Spleen (tissue), 7 donors: ENCODE measurements at regions not wholly inside any gene's neighbourhood (a gene's known extent, or its start where the extent isn't known, plus 50 kb on each side); places are given as distances from the start of the nearest gene placed in this dataset.

Source experiments
- CTCF ChIP-seq, 11 experiments: fragments of 200-600 bp in 7 of 11; fragments of 450-650 bp in 4 of 11; sonication (generic) in 4 of 11; IDR thresholded peaks in 8 of 11; conservative IDR thresholded peaks in 3 of 11; 1 replicate in 7 of 11; 2 replicates in 4 of 11; pipeline versions ENCODE4 v1.4.0 to v1.8.0; 2016 to 2021; ENCODE audit warnings: antibody characterized with exemption in 11 of 11, inconsistent platforms in 4 of 11, mild to moderate bottlenecking in 1 of 11
- POLR2AphosphoS5 ChIP-seq, 3 donors: sonication (generic); formaldehyde crosslinking; IDR thresholded peaks; one replicate each; pipeline ENCODE4 v1.5.1; 2017; ENCODE audit warnings: antibody characterized with exemption in 3 of 3
- donor health status: DM: no; HTN: no; CAD: no; lungs with moderate emphysema.
- donor health status: DM: no; HTN: no; CAD: no.
- donor health status: DM: no; HTN: no; CAD: no.

- no peak for TF ChIP-seq CTCF (IDR thresholded peaks at IDR 0.05 in 8 of 11, conservative IDR thresholded peaks at IDR 0.05 in 3 of 11)
- TF ChIP-seq POLR2AphosphoS5 (IDR thresholded peaks at IDR 0.05), result no peak
Observed at GRCh38 chr10:129341087-129341486, 126.0 kb upstream of the MGMT start.
